NCI-H226 (cell line): ENCODE measurements at regions not wholly inside any gene's neighbourhood (a gene's known extent, or its start where the extent isn't known, plus 50 kb on each side); places are given as distances from the start of the nearest gene placed in this dataset.

ENCODE experiments used
- DNase-seq: peaks from one replicate; pipeline ENCODE4 v3.0.0-alpha.2; 2015

DNA sequence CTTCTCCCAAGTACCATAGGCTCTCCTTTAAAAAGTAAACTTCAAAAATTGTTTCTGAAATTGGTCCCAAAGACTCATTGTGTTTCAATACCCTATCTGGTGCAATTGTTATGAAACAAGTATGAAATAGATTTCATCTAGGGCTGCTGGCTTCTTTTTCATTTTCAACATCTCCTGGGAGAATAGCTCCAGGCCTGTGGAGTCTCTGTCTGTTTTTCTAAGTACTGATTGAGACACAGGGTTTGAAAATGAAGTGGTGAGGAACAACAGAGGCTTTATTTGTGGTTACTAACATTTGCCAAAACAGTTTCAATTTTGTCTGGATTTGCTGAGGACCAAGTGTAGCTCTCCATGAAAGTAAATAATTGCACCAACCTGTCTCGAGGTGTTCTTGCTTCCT, 315.9 kb upstream of the LRATD1 start:
- DNase-seq = no peak

DNA sequence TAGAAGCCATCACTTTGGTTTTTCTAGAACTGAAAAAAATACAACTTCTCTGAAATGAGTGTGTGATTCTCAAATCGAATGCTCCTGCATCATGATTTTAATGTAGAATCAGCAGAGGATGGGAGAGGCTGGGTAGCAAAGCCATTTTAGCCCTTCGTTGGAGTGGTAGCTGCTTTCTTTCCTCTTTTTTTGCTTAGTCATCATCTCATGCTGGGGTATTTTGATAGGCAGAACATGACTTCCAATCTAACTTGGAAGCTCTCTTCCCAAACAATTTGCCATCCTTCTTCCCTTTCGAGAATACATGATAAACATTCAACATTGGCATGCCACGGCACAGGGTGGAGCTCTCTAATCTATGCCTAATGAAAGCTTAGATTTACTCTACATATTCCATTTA, 311.2 kb upstream of the LRATD1 start:
- no peak for DNase-seq

DNA sequence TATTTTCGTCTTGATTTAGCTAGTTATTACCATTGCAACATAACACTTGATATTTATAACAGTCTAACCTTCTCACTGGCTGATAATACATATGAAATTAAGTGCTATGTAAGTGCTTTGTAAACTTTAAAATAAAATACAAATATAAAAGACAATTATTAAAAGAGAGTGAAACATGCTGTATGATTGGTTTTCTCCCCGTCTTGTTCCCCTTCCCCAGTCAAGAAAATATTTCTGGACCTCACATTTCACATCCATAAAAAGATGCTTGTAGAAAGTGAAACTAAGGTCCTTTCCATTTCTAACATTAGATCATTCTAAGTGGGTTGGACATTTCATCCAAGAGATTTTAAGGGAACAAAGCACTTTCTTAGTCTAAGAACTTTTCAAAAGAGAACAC, 310.2 kb upstream of the LRATD1 start:
- no peak for DNase-seq

DNA sequence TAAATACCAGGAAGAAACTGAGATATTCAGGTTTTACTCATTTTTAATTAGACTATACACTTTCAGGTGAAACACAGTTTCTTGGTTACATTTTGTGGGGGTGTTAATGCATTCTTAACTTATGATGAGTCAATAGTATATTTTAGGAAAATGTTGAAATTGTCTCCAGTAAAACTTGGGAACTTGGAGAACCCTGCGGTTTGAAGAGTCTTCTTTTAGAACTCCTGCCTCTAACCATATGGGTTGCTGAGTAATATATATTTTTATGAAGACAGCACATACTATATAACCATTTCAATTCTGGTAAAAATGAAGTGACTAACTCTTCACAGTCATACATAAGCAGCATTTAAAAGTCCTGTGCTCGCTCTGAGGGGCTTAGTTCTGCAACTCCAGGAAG, 308.2 kb upstream of the LRATD1 start:
- DNase-seq = no peak

DNA sequence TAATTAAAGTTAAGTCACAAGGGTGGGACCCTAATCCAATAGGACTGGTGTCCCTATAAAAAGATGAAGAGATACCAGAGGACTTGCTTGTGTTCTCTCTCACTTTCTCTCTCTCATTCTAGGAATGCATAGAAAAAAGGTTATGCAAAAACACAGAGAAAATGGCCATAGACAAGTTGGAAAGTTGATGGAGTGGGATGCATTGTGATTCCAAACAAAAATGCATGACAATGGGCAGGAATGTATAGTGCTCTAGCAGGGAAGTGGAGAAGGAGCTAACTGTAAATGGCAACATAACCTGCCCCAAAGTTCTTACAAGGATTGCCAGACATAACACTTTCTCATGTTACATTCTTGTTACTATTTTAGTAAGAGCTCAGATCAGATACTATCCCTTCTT, 301.6 kb upstream of the LRATD1 start:
- DNase-seq = no peak

DNA sequence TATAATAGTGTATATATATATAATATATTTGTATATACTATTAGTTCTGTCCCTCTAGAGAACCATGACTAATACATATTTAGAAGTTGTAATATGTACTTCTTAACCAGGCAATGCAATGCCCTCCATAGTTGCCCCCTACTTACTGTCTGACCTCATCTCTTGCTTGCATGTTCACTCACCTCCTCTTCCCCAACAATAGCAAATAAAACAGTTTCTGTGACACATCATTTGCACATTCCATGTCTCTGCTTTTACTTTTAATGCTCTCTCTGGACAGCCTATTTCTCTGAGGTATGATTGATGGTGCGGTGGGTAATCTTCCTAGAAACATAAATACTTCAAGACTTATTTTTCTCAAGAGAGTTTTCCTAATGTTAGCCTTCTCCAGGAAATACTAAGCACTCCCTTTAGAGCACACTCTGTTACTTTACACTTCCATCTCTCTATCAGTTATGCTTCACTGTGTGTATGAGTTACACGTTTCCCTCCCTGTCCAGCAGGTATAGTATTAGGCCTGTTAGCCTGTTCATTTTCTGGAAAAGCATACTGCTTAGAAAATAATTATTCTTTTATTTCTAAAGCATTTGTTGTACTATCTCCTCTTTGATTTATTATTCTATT, 295.6 kb upstream of the LRATD1 start:
- DNase-seq = no peak

DNA sequence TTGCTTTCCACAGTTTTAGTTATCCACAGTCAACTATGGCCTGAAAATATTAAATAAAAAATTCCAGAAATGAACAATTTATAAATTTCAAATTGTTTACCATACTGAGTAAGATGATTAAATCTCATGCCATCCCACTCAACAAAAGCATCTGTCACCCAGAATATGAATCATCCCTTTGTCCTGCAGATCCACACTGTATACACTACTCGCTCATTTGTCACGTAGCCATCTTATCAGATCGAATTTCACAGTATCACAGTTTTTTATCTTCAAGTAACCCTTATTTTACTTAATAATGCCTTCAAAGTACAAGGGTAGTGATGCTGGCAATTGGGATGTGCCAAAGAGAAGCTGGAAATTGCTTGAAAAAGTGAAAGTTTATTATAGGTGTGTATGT, 291.8 kb upstream of the LRATD1 start:
- no peak for DNase-seq

DNA sequence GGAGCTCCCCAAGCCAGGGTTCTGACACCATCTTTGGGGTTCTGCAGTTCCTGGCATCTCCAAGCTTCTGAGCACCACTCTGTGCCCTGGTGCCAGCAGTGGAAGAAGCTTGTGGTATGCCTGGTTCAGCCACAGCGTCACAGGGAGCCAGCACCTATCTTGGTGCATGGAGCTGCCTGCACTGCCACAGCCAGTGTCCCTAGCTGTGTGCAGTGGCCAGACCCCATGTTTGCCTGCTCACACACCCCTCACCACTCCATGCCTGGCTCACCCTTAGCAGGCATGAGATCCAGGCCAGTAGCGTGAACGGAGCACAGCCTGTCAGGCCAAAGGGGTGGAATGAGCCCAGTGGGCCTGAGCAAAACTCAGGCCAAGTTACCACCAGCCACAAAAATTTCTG, 290.2 kb upstream of the LRATD1 start:
- no peak for DNase-seq

DNA sequence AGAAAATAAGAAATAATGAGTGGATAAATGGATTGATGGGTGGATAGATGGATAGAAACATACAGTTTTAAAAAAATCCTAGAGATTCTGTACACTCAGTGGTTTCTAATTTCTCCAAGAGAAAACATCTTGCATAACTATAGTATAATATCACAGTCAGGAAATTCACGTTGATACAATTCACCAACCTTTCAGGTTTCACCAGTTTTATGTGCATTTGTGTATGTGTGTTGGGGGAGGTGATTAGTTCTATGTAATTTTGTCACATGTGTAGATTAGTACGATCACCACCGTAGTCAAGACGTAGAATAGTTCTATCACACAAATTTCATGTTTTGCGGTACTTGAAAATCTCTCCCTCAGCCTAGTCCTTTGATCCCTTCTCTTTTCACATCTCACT, 288.2 kb upstream of the LRATD1 start:
- DNase-seq = no peak

DNA sequence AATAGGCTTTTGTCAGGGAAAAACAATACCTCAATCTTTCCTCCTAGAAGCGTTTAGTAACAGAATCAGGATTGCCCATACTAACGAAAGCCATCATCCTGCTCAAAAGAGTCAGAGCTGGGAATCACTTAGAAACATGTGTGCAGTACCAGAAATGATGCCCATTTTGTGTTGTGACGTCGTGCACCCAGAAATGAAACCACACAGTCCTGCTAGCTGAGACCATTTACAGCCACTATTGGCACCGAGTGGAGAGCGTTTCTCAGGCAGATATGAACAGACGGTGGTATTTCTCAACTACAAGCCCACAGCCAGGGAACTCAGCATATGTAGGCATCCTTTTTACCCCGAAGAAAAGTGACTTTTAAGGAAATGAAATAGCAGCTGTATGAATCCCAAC, 284.3 kb upstream of the LRATD1 start:
- no peak for DNase-seq

DNA sequence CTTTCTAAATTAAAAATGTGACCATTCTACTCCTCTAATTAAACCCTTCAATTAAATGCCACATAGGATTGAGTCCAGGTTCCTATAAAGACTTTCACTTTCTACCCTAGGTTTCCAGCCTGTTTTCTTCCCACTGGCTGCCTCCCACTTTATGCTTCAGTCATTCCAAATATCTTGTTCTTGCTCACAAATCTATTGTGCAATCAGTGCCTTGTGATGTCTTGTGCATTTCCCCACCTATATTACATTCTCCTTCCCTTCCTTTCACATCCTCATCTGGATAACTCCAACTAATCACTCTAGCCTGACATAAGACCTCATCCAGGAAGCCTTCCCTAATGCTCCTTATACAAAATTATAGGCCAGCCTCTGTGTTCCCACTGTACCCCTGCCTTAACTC, 281.7 kb upstream of the LRATD1 start:
- DNase-seq = no peak

DNA sequence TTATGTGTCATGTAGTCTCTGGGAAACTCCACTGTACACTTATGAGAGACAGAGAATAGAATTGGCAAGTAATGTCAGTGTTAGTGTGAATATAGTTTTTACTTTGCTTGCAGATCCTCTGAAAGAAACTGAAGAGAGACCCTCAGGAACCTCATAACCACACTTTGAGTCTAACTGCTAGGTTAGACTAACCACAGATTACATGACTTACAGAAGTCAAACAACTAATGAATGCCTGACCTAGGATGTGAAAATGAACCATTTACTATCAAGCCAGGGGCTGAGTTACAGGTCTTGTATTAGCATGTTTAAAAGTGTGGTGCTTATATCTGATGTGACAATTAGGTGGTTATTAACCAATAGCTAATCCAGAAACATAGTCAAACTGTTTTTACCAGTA, 280.4 kb upstream of the LRATD1 start:
- DNase-seq = no peak

DNA sequence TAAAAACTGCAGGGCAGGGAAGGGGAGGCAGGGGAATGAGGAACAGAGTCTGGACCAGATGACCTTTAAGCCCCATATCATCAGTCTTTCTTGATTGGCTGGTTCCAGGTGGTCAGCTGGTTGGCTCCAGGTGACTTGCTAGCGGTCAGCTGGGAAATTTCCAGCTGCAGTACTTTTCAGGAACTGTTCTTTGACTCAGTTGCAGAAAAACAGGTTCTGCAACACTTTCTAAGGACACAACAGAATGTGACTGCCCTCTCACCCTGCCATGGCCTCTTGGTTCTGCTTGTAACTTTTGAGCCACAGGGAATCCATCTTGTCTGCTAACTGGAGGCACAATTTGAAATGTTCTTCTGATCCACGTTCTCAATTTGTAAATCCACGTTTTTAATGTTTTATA, 278.3 kb upstream of the LRATD1 start:
- no peak for DNase-seq

DNA sequence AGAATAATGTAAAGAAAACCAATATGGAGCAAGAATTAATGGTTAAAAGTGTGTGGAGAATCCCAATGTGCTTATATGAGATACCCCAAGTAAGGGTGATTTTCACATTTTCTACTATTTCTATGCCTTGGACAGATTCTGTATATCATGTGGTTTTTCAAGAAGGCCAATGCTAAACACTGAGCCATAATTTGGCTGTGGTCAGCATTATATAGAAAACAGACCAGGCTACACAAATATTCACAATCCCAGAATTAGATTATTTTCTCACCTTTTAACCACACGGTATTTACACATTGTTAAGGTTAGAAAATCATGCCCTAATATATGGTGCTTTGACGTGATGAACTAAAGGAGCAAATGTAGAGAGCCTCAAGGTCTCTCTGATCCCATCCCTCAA, 277.4 kb upstream of the LRATD1 start:
- no peak for DNase-seq

DNA sequence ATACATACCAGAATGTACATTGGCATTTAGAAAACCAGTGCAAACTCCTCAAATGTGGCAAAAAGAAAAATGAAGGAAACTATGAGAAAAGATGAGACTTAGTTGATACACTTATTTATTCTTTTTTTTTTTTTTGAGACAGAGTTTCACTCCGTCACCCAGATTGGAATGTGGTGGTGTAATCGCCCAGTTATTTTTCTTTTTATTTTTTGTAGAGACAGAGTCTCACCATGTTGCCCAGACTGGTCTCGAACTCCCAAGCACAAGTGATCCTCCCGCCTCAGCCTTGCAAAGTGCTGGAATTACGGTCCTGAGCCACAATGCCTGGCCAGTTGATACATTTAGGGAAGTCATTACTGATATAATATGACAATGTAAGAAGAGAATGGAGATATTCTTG, 274.2 kb upstream of the LRATD1 start:
- no peak for DNase-seq

DNA sequence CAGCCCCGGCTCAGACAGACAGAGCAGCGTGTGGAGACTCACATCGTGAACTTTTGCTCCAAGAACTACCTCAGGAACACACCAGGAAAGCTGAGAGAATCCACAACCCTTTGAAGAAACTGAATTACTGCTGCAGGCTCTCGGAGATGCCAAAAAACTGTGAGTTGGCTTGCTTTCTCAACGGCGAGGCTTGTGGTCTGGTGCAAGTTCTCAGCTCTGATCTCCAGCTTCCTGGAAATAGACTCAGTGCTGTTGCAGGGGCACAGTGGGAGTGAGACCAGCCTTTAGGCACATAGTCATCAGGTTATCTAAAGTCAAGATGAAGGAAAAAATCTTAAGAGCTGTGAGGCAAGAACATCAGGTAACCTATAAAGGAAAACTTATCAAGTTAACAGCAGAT, 273.7 kb upstream of the LRATD1 start:
- no peak for DNase-seq

DNA sequence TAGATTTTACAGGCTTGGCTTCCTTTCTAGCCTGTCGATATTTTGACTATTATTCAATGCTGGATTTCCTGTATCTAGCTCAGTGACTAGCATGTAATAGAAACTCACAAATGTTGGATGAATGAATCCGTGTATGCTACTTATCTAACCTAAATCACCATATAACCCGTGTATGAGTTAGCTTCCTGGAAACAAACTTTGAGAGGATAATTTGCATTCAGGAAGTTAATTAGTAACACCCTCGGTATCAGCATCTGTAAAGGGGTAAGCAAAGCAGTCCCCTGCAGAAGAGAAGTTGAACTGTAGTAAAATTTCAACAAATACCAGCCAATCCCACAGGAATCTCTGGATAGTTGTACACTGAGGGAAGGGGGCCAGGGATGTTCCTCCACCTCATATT, 269.4 kb upstream of the LRATD1 start:
- DNase-seq = no peak

DNA sequence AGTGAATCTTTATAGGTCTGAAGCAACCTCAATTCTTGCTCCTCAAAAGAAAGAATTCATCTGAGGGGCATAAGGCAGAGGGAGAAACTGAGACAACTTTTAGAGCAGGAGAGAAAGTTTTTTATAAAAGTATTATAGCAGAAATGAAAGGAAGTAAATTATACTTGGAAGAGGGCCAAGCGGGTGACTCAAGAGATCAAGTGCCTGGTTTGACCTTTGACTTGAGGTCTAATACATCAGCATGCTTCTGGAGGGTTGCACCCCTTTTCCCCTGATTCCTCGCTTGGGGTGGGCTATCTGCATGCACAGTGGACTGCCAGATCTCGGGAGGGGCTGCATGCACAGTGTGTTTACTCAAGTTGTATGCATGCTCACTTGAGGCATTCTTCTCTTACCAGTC, 268.5 kb upstream of the LRATD1 start:
- no peak for DNase-seq

DNA sequence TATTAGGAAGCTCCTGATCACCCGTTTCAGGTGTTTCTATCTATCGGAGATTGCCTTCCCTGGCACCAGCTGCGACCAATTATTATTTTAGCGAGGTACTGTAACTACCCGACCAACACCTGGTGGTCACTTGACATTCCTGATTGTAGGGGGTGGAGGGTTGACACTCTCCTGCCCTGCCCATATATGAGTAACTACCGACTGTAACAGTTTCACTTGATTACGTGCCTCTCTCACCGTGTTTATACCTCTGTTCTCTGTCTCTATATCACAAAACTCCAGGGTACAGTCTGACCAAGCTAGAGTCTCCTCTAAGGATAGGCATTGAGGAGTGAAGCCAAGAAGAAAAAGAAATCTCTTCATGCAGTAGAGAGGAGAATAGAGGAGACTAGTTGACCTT, 268.0 kb upstream of the LRATD1 start:
- no peak for DNase-seq

DNA sequence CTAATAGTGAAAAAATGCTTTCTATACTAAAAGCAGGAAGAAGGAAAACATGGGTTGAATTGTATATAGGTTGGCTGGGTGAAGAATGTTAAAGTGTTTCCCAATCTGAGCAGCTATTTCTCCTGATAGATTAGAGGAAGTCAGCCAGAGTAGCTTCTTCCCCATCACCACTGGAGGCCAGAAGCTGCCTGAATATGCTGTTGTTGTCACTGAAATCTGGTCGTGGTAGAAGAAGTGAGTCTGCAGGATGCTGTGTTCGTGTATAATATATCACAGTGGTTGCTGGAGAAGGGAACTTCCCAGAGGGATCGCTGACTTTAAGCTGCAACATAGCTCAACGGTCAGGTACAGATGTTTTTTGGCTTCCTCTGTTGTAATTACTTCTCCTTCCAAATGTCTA, 247.5 kb upstream of the LRATD1 start:
- DNase-seq = no peak

DNA sequence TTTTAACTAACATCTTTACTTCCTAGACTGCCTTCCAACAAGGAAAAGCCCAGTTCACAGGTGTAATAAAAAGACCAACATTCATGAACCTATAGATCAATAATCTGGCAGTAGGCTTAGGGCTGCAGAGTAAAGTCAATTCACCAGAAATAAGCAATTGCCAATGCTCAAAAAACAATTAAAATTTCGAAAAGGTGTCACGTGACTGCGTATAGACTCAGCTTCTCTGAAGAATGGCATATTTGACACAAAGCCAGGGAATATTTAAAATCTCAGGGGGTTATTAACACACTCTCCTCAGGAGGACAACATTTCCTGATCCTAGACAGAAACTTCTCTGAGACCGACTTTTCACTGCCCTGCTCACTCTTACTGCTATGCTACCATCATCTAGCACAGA, 245.2 kb upstream of the LRATD1 start:
- DNase-seq = no peak

DNA sequence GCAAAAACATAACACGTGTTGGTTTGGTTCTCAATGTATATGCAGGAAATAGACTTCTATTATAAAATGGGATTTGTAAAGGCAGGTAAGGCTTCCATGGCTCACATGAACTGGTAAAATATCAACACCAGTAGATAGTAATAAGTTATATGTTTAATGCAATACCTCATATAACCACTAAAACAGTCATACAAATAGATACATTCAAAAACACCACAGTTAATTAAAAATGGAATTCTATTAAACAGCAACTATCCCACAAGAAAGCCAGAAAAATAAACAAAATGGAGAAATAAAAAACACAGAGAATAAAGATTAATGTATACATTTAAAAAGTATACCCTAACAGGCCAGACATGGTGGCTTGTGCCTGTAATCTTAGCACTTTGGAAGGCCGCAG, 243.8 kb upstream of the LRATD1 start:
- DNase-seq = no peak

DNA sequence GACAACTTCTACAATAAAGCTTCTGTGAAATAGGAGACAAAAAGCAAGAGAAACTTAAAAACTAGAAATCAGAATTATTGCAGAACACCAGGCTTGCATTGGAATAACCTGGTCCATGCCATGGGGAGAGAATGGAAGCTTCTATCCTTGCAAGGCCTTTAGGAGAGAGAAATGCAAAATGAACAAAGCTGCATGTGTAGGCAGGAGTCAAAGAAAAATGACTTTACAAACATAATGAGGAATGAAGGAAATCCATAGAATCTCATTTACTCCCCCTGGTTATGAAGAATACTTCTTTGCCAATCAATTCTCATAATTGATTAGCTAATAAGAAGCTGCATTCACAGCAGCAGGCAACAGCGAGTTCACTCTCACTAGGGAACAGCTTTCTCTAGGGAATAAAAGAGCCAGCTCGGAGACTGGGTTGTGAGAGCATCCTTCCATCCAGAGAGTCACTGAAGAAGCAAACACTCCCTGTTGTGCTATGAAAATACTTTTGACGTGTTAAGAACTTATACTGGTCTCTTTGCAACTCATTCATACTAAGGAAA, 235.9 kb upstream of the LRATD1 start:
- DNase-seq = no peak

DNA sequence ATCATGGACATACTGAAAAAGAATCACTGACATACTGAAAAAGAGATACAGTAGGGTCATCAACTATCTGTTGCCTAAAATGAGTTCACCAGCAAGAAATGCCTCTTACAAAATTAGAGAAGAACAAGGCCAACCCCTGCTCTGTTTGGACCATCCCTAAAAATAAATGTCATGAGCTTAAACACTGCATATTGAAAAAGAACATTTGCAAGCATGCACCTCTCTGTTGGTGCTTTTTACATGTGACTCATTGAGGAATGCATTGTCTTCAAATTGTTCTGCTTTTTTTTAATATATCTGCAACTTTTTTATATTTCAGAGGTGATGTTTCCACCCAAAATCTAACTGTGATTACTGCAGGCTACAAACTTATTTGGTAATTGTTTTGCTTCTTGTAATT, 233.9 kb upstream of the LRATD1 start:
- DNase-seq = no peak

DNA sequence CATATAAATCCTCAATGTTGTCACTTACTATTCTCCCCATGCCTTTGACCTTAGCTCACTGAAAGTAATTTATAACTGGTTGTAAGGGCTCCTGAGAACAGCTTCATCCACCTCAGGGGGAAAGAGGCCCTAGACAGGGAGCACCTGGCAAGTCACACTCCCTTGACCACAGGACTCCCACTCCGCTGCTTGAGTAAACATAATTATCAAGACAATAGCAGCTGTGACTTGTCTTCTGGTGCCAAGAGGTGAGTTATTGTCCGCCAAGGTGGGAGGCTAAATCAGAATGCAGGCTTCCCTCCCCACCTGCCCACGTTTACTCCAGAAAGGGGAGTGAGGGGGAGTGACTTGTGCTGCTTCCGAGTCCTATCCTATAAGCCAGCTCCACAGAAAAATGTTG, 230.6 kb upstream of the LRATD1 start:
- DNase-seq = no peak

DNA sequence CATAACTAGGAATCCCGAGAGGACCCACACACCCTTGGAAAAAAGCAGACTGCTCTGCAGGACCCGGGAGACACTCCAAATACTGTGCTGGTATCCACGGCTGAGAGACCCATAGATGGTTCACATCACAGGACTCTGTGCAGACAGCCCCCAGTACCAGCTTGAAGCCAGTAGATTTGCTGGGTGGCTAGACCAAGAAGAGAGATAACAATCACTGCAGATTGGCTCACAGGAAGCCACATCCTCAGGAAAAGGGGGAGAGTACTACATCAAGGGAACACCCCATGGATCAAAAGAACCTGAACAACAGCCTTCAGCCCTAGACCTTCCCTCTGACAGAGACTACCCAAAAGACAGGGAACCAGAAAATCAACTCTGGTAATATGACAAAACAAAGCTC, 223.8 kb upstream of the LRATD1 start:
- DNase-seq = no peak
